Activated CD8-positive, alpha-beta memory T cell treated with anti-CD3 and anti-CD28 coated beads, Interleukin-2, amount 10 ng/mL, durations not matched to agents 7 days and 5 days (primary cell): ENCODE measurements at regions not wholly inside any gene's neighbourhood (a gene's known extent, or its start where the extent isn't known, plus 50 kb on each side); places are given as distances from the start of the nearest gene placed in this dataset.

Experiments
- ATAC-seq: fragments of 150-1000 bp; cut with Tn5 transposase; one replicate; pipeline ENCODE4 v1.10.0; 2021; ENCODE audit warnings: moderate library complexity
- CTCF ChIA-PET: fragments of 350-600 bp; sonication (Branson Sonifier 250); formaldehyde crosslinking; loops from one replicate; lab custom pipeline; 2021; ENCODE audit warnings: antibody characterized with exemption; lab: Charles Lee
- DNase-seq: peaks from one replicate; pipeline ENCODE4 v3.0.0-alpha.2; 2020
- H3K27ac Mint-ChIP-seq: one replicate; pipeline ENCODE4 v1.8.0; 2021; ENCODE audit warnings: mild to moderate bottlenecking, mixed read lengths
- H3K27me3 Mint-ChIP-seq: one replicate; pipeline ENCODE4 v1.8.0; 2021; ENCODE audit warnings: mixed read lengths
- H3K36me3 Mint-ChIP-seq: one replicate; pipeline ENCODE4 v1.8.0; 2021; ENCODE audit warnings: mild to moderate bottlenecking, mixed read lengths
- H3K4me1 Mint-ChIP-seq: one replicate; pipeline ENCODE4 v1.8.0; 2021; ENCODE audit warnings: mixed read lengths
- H3K4me3 Mint-ChIP-seq: one replicate; pipeline ENCODE4 v1.8.0; 2021; ENCODE audit warnings: mild to moderate bottlenecking, moderate library complexity, mixed read lengths
- H3K9me3 Mint-ChIP-seq: one replicate; pipeline ENCODE4 v1.8.0; 2022; ENCODE audit warnings: low read depth, mixed read lengths

- H3K4me1 Mint-ChIP-seq: peaks cover 7% of the 10 kb centered on the region
- no peaks in the 10 kb centered on the region for H3K9me3 Mint-ChIP-seq
- H3K4me3 Mint-ChIP-seq: no peak overlapping the region
- DNase-seq (no peak), ATAC-seq (no peak)
- CTCF ChIA-PET: no interaction called here
- no peak overlapping the region for H3K27ac Mint-ChIP-seq
- H3K36me3 Mint-ChIP-seq: peaks cover 7% of the 10 kb centered on the region
- no peaks in the 10 kb centered on the region for H3K27me3 Mint-ChIP-seq
Observed at GRCh38 chr1:221815660-221816059, 73.8 kb upstream of the DUSP10 start.

GRCh38 chr1:221813887-221814286 lies 72.0 kb upstream of the DUSP10 start:
- no peak for DNase-seq
- H3K27me3 Mint-ChIP-seq: no peaks in the 10 kb centered on the region
- CTCF ChIA-PET: no interaction called here
- H3K27ac Mint-ChIP-seq: no peak overlapping the region
- H3K4me1 Mint-ChIP-seq: peaks cover 24% of the 10 kb centered on the region
- H3K36me3 Mint-ChIP-seq: peaks cover 8% of the 10 kb centered on the region
- no peak overlapping the region for H3K4me3 Mint-ChIP-seq
- H3K9me3 Mint-ChIP-seq: no peaks in the 10 kb centered on the region
- ATAC-seq: no peak

GRCh38 chr1:221812905-221813597 lies 71.2 kb upstream of the DUSP10 start:
- H3K36me3 Mint-ChIP-seq: peaks cover 8% of the 10 kb centered on the region
- no peaks in the 10 kb centered on the region for H3K9me3 Mint-ChIP-seq
- ATAC-seq (no peak), DNase-seq (no peak)
- H3K4me3 Mint-ChIP-seq: no peak overlapping the region
- no peaks in the 10 kb centered on the region for H3K27me3 Mint-ChIP-seq
- CTCF ChIA-PET: no interaction called here
- peaks cover 28% of the 10 kb centered on the region for H3K4me1 Mint-ChIP-seq
- H3K27ac Mint-ChIP-seq: no peak overlapping the region

GRCh38 chr1:221812088-221812752 lies 70.3 kb upstream of the DUSP10 start:
- Mint-ChIP-seq H3K9me3 (no peaks in the 10 kb centered on the region), H3K4me3 (no peak overlapping the region), H3K27ac (no peak overlapping the region), H3K27me3 (no peaks in the 10 kb centered on the region), H3K4me1 (peaks cover 28% of the 10 kb centered on the region), H3K36me3 (peaks cover 4% of the 10 kb centered on the region)
- DNase-seq (no peak), ATAC-seq (no peak)
- CTCF ChIA-PET: interaction anchor here (1.1 to 1.6 kb wide), 2 partner anchors 15 to 23 kb away, joined by 3 read pairs; no protein-coding TSS in a partner anchor

GRCh38 chr1:221810406-221810805 lies 68.5 kb upstream of the DUSP10 start:
- ATAC-seq (no peak), DNase-seq (no peak)
- no peaks in the 10 kb centered on the region for H3K9me3 Mint-ChIP-seq
- H3K27ac Mint-ChIP-seq: no peak overlapping the region
- H3K4me3 Mint-ChIP-seq: no peak overlapping the region
- CTCF ChIA-PET: interaction anchor here (1.0 kb wide), 1 partner anchor 17 kb away, joined by 5 read pairs; no protein-coding TSS in a partner anchor
- peaks cover 30% of the 10 kb centered on the region for H3K4me1 Mint-ChIP-seq
- no peaks in the 10 kb centered on the region for H3K27me3 Mint-ChIP-seq
- H3K36me3 Mint-ChIP-seq: peaks cover 4% of the 10 kb centered on the region

- CTCF ChIA-PET: interaction anchor here (0.6 to 1.5 kb wide), 5 partner anchors 18 to 205 kb away, joined by 3 to 5 read pairs (median 3); no protein-coding TSS in a partner anchor
- Mint-ChIP-seq H3K4me3 (no peak overlapping the region), H3K27me3 (no peaks in the 10 kb centered on the region), H3K9me3 (no peaks in the 10 kb centered on the region), H3K4me1 (peaks cover 30% of the 10 kb centered on the region), H3K36me3 (peaks cover 4% of the 10 kb centered on the region), H3K27ac (peak overlapping the region; percentile 58)
- ATAC-seq (peak; percentile 58), DNase-seq (no peak)
Observed at GRCh38 chr1:221809091-221810029, 67.5 kb upstream of the DUSP10 start.

- DNase-seq (no peak), ATAC-seq (no peak)
- peaks cover 4% of the 10 kb centered on the region for H3K36me3 Mint-ChIP-seq
- H3K27me3 Mint-ChIP-seq: no peaks in the 10 kb centered on the region
- CTCF ChIA-PET: no interaction called here
- H3K4me1 Mint-ChIP-seq: peaks cover 36% of the 10 kb centered on the region
- H3K4me3 Mint-ChIP-seq: no peak overlapping the region
- H3K9me3 Mint-ChIP-seq: no peaks in the 10 kb centered on the region
- H3K27ac Mint-ChIP-seq: no peak overlapping the region
Observed at GRCh38 chr1:221806984-221807383, 65.1 kb upstream of the DUSP10 start.

- Mint-ChIP-seq H3K4me1 (peaks cover 40% of the 10 kb centered on the region), H3K27me3 (no peaks in the 10 kb centered on the region), H3K27ac (no peak overlapping the region), H3K4me3 (no peak overlapping the region), H3K9me3 (no peaks in the 10 kb centered on the region), H3K36me3 (peaks cover 4% of the 10 kb centered on the region)
- DNase-seq (no peak), ATAC-seq (no peak)
- CTCF ChIA-PET: no interaction called here
Observed at GRCh38 chr1:221806236-221806635, 64.3 kb upstream of the DUSP10 start.

- DNase-seq (no peak), ATAC-seq (no peak)
- H3K36me3 Mint-ChIP-seq: peaks cover 5% of the 10 kb centered on the region
- peaks cover 2% of the 10 kb centered on the region for H3K9me3 Mint-ChIP-seq
- H3K4me3 Mint-ChIP-seq: no peak overlapping the region
- no peaks in the 10 kb centered on the region for H3K27me3 Mint-ChIP-seq
- H3K27ac Mint-ChIP-seq: no peak overlapping the region
- peaks cover 39% of the 10 kb centered on the region for H3K4me1 Mint-ChIP-seq
- CTCF ChIA-PET: no interaction called here
Observed at GRCh38 chr1:221805121-221805520, 63.2 kb upstream of the DUSP10 start.

GRCh38 chr1:221804303-221804702 lies 62.4 kb upstream of the DUSP10 start:
- Mint-ChIP-seq H3K9me3 (peaks cover 7% of the 10 kb centered on the region), H3K4me1 (peaks cover 31% of the 10 kb centered on the region), H3K4me3 (no peak overlapping the region), H3K36me3 (peaks cover 7% of the 10 kb centered on the region), H3K27me3 (no peaks in the 10 kb centered on the region), H3K27ac (no peak overlapping the region)
- CTCF ChIA-PET: no interaction called here
- ATAC-seq (no peak), DNase-seq (no peak)

GRCh38 chr1:221801773-221802516 lies 60.1 kb upstream of the DUSP10 start:
- Mint-ChIP-seq H3K4me3 (no peak overlapping the region), H3K27ac (peak overlapping the region; percentile 69), H3K36me3 (peaks cover 11% of the 10 kb centered on the region), H3K4me1 (peaks cover 23% of the 10 kb centered on the region), H3K27me3 (no peaks in the 10 kb centered on the region), H3K9me3 (peaks cover 7% of the 10 kb centered on the region)
- CTCF ChIA-PET: interaction anchor here (0.8 to 2.1 kb wide), 2 partner anchors 19 to 26 kb away, joined by 3 to 6 read pairs; no protein-coding TSS in a partner anchor
- no peak for ATAC-seq
- no peak for DNase-seq

- Mint-ChIP-seq H3K27ac (peak overlapping the region; percentile 69), H3K4me3 (no peak overlapping the region), H3K27me3 (no peaks in the 10 kb centered on the region), H3K4me1 (peaks cover 23% of the 10 kb centered on the region), H3K9me3 (peaks cover 9% of the 10 kb centered on the region), H3K36me3 (peaks cover 14% of the 10 kb centered on the region)
- CTCF ChIA-PET: interaction anchor here (2.1 kb wide), 1 partner anchor 18 kb away, joined by 6 read pairs; no protein-coding TSS in a partner anchor
- DNase-seq (peak; percentile 69), ATAC-seq (peak; percentile 94)
Observed at GRCh38 chr1:221801251-221801661, 59.4 kb upstream of the DUSP10 start.
